ENCODE measurements at regions not wholly inside any gene's neighbourhood (a gene's known extent, or its start where the extent isn't known, plus 50 kb on each side); places are given as distances from the start of the nearest gene placed in this dataset.

DNA sequence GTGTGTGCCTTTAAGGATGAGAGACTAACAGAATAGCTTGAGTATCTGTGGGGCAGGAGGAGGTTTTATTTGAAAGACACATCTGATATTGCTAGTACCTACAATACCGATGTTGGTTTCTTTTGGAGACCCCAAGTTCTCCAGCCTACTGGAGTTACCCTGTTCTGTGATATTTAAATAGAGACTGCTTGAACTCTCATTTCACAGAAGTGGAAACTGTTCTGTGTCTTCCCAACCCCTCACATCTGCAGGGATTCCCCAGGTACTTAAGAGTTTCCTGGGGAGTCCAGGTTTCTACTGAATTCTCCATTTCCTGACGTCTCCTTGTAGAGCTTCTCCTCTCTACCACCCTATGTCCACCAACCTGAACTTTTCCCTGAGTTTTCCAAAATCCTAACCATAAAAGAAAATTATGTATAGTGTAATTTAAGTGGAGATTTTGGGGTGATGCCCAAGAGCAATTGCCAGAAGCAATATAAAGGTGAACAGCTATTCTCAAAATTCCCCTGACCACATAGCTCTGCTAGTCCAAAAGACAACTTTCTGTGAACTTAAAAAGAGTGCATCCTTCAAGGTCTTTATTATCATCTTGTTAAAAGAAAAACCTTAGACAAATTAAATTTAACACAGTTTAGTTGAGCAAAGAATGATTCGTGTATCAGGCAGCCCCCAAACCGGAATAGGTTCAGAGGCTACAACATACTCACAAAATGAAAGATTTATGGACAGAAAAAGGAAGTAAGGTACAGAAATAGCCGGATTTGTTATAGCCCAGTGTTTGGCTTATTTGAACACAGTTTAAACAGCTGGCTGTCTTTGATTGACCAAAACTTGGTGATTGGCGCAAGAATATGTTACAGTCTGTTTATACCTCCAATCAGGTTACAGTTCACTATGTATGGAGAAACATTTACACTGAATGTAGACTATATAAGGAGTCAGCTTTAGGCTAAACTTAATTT lies 373.4 kb downstream of the NUAK1 start:
- no peak for ATAC-seq (ENCODE audit: low read depth in 2 of 2)
- Mint-ChIP-seq H3K4me3 (no peak overlapping the region), H3K27me3 (peaks cover 5 to 8% (median 6%) of the 10 kb centered on the region in 3 donors), H3K36me3 (peaks cover 0 to 5% of the 10 kb centered on the region in 2 donors), H3K27ac (no peak overlapping the region), H3K9me3 (peaks cover 0 to 6% (median 2%) of the 10 kb centered on the region in 7 donors), H3K4me1 (no peaks in the 10 kb centered on the region)
- DNase-seq: no peak

GRCh38 chr12:105766029-105766428 lies 372.7 kb downstream of the NUAK1 start:
- H3K4me1 Mint-ChIP-seq: no peaks in the 10 kb centered on the region
- H3K27ac Mint-ChIP-seq: no peak overlapping the region
- no peak for ATAC-seq (ENCODE audit: low read depth in 2 of 2)

DNA sequence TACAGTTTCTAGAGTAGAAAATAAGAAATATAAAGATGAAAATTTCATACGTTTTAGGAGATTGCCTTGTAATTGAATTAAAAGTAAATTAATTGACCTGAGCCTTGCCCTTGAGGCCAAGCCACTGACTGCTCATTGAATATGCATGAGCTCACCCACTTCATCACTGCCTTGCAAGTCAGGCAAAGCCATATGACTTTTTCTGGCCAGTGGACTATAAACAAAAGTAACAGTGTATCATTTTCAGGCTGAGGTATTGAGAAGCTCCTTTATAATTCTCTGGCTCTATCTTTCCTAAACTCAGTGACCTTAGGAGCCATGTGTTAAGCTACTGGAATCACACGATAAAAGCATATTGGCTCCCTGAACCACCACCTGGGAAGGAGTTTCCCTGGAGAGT lies 369.3 kb downstream of the NUAK1 start:
- H3K9me3 Mint-ChIP-seq: peaks cover 0 to 8% (median 0%) of the 10 kb centered on the region in 7 donors

More at GRCh38 chr12:105766029-105766428, 372.7 kb downstream of the NUAK1 start:
- Mint-ChIP-seq H3K9me3 (peaks cover 0 to 6% (median 2%) of the 10 kb centered on the region in 7 donors), H3K27me3 (peaks cover 5 to 13% (median 10%) of the 10 kb centered on the region in 3 donors), H3K4me3 (no peak overlapping the region), H3K36me3 (peaks cover 0 to 5% of the 10 kb centered on the region in 2 donors)
- DNase-seq: no peak

DNA sequence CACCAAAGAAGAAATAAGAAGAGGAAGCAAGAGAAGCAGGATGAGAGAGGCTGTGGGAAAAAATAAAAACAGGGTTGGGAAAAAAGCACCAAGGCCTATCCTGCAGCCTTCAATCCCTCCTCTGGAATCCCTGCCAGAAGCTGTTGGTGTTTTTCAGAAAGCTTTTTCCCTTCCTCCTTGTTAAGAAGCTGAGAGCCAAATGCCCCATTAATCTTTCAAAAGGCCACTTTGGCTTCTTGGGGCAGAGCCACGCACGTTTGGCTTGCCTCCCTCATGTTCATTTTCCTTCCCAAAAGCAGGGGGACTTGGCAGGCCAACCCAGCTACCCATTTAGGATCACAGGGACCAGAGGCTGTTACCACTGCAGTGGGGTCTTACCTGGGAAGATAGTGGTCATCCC lies 365.3 kb downstream of the NUAK1 start:
- no peak for DNase-seq
- no peak overlapping the region for H3K4me3 Mint-ChIP-seq
- ATAC-seq (ENCODE audit: low read depth in 2 of 2): no peak
- peaks cover 0 to 8% (median 1%) of the 10 kb centered on the region in 7 donors for H3K9me3 Mint-ChIP-seq
- no peaks in the 10 kb centered on the region for H3K36me3 Mint-ChIP-seq
- no peaks in the 10 kb centered on the region for H3K4me1 Mint-ChIP-seq
- peak overlapping the region in 1 of 6 donors; percentile 77 for H3K27ac Mint-ChIP-seq
- H3K27me3 Mint-ChIP-seq: peaks cover 0 to 18% (median 8%) of the 10 kb centered on the region in 3 donors

More for the DNA sequence above, 369.3 kb downstream of the NUAK1 start:
- ATAC-seq (ENCODE audit: low read depth in 2 of 2) (no peak), DNase-seq (no peak)
- Mint-ChIP-seq H3K27me3 (peaks cover 0 to 18% (median 8%) of the 10 kb centered on the region in 3 donors), H3K27ac (no peak overlapping the region), H3K4me3 (no peak overlapping the region), H3K4me1 (no peaks in the 10 kb centered on the region), H3K36me3 (no peaks in the 10 kb centered on the region)

GRCh38 chr12:105774037-105774436 lies 364.7 kb downstream of the NUAK1 start:
- DNase-seq (no peak), ATAC-seq (ENCODE audit: low read depth in 2 of 2) (no peak)
- no peaks in the 10 kb centered on the region for H3K36me3 Mint-ChIP-seq
- H3K27ac Mint-ChIP-seq: no peak overlapping the region
- peaks cover 0 to 8% (median 1%) of the 10 kb centered on the region in 7 donors for H3K9me3 Mint-ChIP-seq
- H3K4me1 Mint-ChIP-seq: no peaks in the 10 kb centered on the region
- peaks cover 0 to 18% (median 8%) of the 10 kb centered on the region in 3 donors for H3K27me3 Mint-ChIP-seq
- H3K4me3 Mint-ChIP-seq: peak overlapping the region in 1 of 8 donors; percentile 22

- ATAC-seq (ENCODE audit: low read depth in 2 of 2) (no peak), DNase-seq (no peak)
- Mint-ChIP-seq H3K4me3 (no peak overlapping the region), H3K36me3 (no peaks in the 10 kb centered on the region), H3K4me1 (no peaks in the 10 kb centered on the region), H3K9me3 (peaks cover 0 to 8% (median 1%) of the 10 kb centered on the region in 7 donors), H3K27ac (no peak overlapping the region), H3K27me3 (peaks cover 0 to 18% (median 8%) of the 10 kb centered on the region in 3 donors)
These were observed 363.4 kb downstream of the NUAK1 start for GRCh38 chr12:105775343-105775742.

- Mint-ChIP-seq H3K27me3 (peaks cover 0 to 9% (median 4%) of the 10 kb centered on the region in 3 donors), H3K4me1 (peaks cover 4 to 17% (median 13%) of the 10 kb centered on the region in 3 donors), H3K9me3 (peaks cover 0 to 8% (median 5%) of the 10 kb centered on the region in 7 donors), H3K4me3 (no peak overlapping the region), H3K36me3 (no peaks in the 10 kb centered on the region), H3K27ac (peak overlapping the region in 1 of 6 donors; percentile 40)
- DNase-seq (no peak), ATAC-seq (ENCODE audit: low read depth in 2 of 2) (no peak)
These were observed 354.5 kb downstream of the NUAK1 start for GRCh38 chr12:105783983-105784947.

- no peak for DNase-seq
- Mint-ChIP-seq H3K27me3 (peaks cover 7 to 17% (median 11%) of the 10 kb centered on the region in 3 donors), H3K27ac (no peak overlapping the region), H3K4me3 (no peak overlapping the region), H3K9me3 (peaks cover 0 to 20% (median under 1%) of the 10 kb centered on the region in 7 donors), H3K4me1 (no peaks in the 10 kb centered on the region), H3K36me3 (peaks cover 0 to 4% of the 10 kb centered on the region in 2 donors)
- ATAC-seq (ENCODE audit: low read depth in 2 of 2): no peak
These were observed 345.3 kb downstream of the NUAK1 start for GRCh38 chr12:105793421-105793820.

DNA sequence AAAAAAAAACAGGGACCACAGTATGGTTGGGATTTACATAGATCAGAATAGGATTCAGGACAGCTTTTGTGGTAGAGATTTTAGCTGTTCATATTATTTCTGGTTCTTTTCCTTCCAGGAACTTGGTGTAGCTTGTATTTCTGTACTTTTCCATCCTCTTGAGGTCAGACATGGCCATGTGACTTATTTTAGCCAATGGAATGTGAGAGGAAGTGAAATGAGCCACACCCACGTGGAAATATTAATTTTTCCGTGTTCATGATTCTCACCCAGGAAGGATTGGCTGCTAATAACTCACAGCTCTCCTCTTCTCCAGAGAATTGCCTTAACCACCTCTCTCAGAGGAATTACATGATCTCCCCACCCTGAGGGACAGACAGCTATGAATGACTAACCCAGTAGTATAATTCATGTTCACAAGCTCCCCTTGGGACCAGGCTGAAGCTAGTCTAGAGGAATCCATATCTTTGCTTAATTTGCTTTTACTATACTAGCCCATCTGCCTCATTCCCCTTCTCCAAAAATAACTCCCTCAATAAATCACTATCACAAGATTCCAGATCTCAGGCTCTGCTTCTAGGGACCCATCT lies 340.4 kb downstream of the NUAK1 start:
- H3K4me3 Mint-ChIP-seq: no peak overlapping the region
- no peaks in the 10 kb centered on the region for H3K4me1 Mint-ChIP-seq
- no peaks in the 10 kb centered on the region for H3K36me3 Mint-ChIP-seq
- H3K27me3 Mint-ChIP-seq: peaks cover 0 to 7% (median 0%) of the 10 kb centered on the region in 3 donors
- ATAC-seq (ENCODE audit: low read depth in 2 of 2) (no peak), DNase-seq (no peak)
- H3K9me3 Mint-ChIP-seq: peaks cover 0 to 11% (median 0%) of the 10 kb centered on the region in 7 donors
- H3K27ac Mint-ChIP-seq: no peak overlapping the region

GRCh38 chr12:105799103-105799502 lies 339.7 kb downstream of the NUAK1 start:
- Mint-ChIP-seq H3K4me3 (no peak overlapping the region), H3K4me1 (no peaks in the 10 kb centered on the region), H3K27me3 (peaks cover 0 to 7% (median 0%) of the 10 kb centered on the region in 3 donors), H3K36me3 (no peaks in the 10 kb centered on the region), H3K27ac (no peak overlapping the region), H3K9me3 (peaks cover 0 to 11% (median 0%) of the 10 kb centered on the region in 7 donors)
- no peak for DNase-seq
- ATAC-seq (ENCODE audit: low read depth in 2 of 2): no peak

- DNase-seq (no peak), ATAC-seq (ENCODE audit: low read depth in 2 of 2) (no peak)
- no peak overlapping the region for H3K4me3 Mint-ChIP-seq
- H3K4me1 Mint-ChIP-seq: no peaks in the 10 kb centered on the region
- H3K9me3 Mint-ChIP-seq: peaks cover 0 to 13% (median 0%) of the 10 kb centered on the region in 7 donors
- no peak overlapping the region for H3K27ac Mint-ChIP-seq
- peaks cover 0 to 7% (median 0%) of the 10 kb centered on the region in 3 donors for H3K27me3 Mint-ChIP-seq
- H3K36me3 Mint-ChIP-seq: no peaks in the 10 kb centered on the region
These were observed 337.4 kb downstream of the NUAK1 start for GRCh38 chr12:105801351-105801750.

DNA sequence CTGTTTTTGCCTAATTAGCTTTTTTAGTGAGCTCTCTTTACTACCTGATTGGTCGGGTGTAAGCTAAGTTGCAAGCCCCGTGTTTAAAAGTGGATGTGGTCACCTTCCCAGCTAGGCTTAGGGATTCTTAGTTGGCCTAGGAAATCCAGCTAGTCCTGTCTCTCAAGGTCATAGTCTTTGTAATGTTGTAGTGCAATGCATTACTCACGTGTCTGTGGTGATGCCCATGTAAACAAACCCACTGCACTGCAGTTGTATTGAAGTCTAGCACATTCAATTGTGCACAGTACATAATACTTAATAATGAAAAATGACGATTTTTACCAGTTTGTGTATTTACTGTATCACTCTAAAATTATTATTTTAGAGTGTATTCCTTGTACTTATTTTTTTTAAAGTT lies 335.5 kb downstream of the NUAK1 start:
- H3K36me3 Mint-ChIP-seq: no peaks in the 10 kb centered on the region
- no peak for ATAC-seq (ENCODE audit: low read depth in 2 of 2)
- DNase-seq: no peak
- peaks cover 0 to 17% (median 0%) of the 10 kb centered on the region in 7 donors for H3K9me3 Mint-ChIP-seq
- H3K27me3 Mint-ChIP-seq: peaks cover 0 to 7% (median 0%) of the 10 kb centered on the region in 3 donors
- H3K4me1 Mint-ChIP-seq: no peaks in the 10 kb centered on the region
- no peak overlapping the region for H3K27ac Mint-ChIP-seq
- H3K4me3 Mint-ChIP-seq: no peak overlapping the region
